AG04449 (cell line): ENCODE measurements at regions not wholly inside any gene's neighbourhood (a gene's known extent, or its start where the extent isn't known, plus 50 kb on each side); places are given as distances from the start of the nearest gene placed in this dataset.

Experiments used
- CTCF ChIA-PET: fragments of 350-600 bp; formaldehyde crosslinking; extraction: SDS; loops from one replicate; lab custom pipeline; 2021; ENCODE audit warnings: antibody characterized with exemption; lab: Yijun Ruan, JAX
- POLR2A ChIA-PET: fragments of 400-600, 350-600 bp; formaldehyde crosslinking; extraction: SDS; loops from one replicate; lab custom pipeline; 2020; ENCODE audit warnings: antibody characterized with exemption, inconsistent platforms; lab: Yijun Ruan, JAX
- DNase-seq: peaks from one replicate; pipeline ENCODE4 v3.0.0-alpha.2; 2010; ENCODE audit warnings: low read depth, low spot score
- H3K4me3 ChIP-seq: 2 replicates; pipeline ENCODE4 v1.5.1; 2011; ENCODE audit warnings: low read depth, mild to moderate bottlenecking, control low read depth, low read length
- TF ChIP-seq, protein P1 (sequence below): IDR thresholded peaks from one replicate; pipeline ENCODE4 v1.5.1; 2011; ENCODE audit warnings: mild to moderate bottlenecking, moderate library complexity, low read length, control low read depth, inconsistent platforms; ENCODE audit not compliant: insufficient read depth; ENCODE audit errors: missing control alignments

DNA sequence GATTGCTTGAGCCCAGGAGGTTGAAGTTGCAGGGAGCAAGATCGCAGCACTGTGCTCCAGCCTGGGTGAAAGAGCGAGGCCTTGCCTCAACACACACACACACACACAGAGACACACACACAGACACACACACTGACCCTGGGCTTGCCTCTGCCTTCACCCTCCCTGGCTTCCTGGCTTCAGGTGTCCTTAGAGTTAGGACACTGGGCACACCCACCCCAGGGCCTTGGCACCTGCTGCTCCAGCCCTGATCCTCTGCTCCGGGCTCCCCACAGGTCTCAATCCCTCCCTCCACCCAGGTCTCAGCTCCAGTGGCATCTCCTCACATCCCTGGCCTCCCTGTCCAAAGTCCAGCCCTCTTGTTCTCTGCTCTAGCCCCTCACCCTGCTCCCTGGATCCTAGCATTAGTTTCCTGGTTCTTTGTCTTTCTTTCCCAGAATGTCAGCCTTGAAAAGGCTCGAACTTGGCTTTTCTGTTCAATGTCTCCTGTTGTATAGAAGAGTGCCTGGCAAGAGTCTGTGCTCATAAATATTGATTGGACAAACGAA lies 212.9 kb downstream of the C9orf50 start:
- no peak for DNase-seq
- ChIA-PET CTCF (no interaction called here), POLR2A (no interaction called here)
- H3K4me3 ChIP-seq, result no peak overlapping the region
- TF ChIP-seq, protein P1, sequence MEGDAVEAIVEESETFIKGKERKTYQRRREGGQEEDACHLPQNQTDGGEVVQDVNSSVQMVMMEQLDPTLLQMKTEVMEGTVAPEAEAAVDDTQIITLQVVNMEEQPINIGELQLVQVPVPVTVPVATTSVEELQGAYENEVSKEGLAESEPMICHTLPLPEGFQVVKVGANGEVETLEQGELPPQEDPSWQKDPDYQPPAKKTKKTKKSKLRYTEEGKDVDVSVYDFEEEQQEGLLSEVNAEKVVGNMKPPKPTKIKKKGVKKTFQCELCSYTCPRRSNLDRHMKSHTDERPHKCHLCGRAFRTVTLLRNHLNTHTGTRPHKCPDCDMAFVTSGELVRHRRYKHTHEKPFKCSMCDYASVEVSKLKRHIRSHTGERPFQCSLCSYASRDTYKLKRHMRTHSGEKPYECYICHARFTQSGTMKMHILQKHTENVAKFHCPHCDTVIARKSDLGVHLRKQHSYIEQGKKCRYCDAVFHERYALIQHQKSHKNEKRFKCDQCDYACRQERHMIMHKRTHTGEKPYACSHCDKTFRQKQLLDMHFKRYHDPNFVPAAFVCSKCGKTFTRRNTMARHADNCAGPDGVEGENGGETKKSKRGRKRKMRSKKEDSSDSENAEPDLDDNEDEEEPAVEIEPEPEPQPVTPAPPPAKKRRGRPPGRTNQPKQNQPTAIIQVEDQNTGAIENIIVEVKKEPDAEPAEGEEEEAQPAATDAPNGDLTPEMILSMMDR, result no peak

DNA sequence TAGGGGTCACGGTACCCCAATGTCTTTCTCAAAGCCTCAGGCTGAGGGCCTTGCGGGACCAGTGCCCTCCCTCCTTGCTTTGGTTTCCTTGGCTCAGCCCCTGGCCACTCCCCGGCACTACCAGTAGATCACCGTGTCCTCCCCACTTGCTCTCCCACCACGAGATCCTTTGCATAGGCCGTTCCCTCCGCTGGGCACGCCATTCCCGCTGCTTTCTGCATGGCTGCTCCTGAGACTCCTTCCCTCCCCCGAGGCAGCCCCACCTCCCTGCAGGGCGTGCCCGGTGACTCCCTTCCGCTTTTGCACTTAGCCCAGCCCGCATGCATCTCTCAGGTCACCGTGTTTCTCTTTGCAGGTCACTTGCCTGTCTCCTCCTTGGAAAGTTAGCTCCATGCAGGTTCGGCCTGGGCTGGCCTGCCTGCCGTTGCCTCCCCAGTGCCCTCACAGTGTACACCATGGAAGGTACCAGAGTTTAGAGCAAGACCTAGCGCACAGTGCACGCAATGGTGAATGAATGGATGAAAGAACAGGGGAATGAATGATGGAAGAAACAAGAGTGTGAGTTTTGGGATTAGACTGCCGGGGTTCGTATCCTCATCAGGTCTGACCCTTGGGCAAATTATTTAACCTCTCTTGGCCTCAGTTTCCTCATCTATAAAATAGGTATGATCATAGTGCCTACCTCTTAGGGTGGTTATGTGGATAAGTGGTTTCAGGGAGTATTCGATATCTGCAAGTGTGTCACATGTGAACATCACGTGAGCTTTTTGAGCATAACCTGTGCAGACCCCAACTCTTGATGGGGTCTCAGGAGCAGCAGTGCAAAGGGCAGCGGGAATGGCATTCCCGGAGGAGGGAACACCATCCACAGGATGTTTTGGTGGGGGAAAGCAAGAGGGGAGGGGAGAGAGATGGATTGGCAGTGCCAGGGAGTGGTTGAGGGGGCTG lies 214.3 kb downstream of the C9orf50 start:
- TF ChIP-seq, protein P1, result no peak
- CTCF ChIA-PET, result interaction anchor here (1.0 kb wide), 1 partner anchor 268 kb away, joined by 3 read pairs; no protein-coding TSS in a partner anchor
- H3K4me3 ChIP-seq, result no peak overlapping the region
- POLR2A ChIA-PET, result no interaction called here
- no peak for DNase-seq

- no peak for DNase-seq
- TF ChIP-seq, protein P1, result no peak
- ChIA-PET POLR2A (no interaction called here), CTCF (interaction anchor here (1.0 kb wide), 1 partner anchor 267 kb away, joined by 3 read pairs; no protein-coding TSS in a partner anchor)
- H3K4me3 ChIP-seq, result no peak overlapping the region
These were observed 215.1 kb downstream of the C9orf50 start for GRCh38 chr9:129405827-129406213.

GRCh38 chr9:129405089-129405826 lies 215.6 kb downstream of the C9orf50 start:
- TF ChIP-seq, protein P1, result no peak
- CTCF ChIA-PET, result interaction anchor here (1.0 kb wide), 1 partner anchor 267 kb away, joined by 3 read pairs; no protein-coding TSS in a partner anchor
- DNase-seq, result peak; percentile 14
- H3K4me3 ChIP-seq, result no peak overlapping the region
- POLR2A ChIA-PET, result no interaction called here

DNA sequence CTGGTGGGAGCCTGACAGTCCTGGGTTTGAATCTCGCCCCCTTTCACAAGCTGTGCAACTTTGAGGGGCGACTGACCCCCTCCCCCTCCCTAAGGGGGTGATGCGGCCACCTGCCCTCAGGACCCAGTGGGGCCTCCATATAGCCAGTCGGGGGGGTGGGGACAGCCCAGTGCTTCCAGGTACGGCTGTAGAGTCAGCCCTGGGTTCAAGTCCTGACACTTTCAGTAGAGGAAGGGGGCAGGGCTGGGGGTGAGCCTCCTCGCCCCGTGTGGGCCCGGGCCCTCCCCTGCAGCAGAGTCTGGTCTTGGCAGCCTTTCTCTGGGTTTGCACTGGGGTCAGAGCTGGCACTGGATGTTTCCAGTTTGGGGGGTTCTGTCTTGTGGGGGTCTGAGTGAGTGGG lies 216.3 kb downstream of the C9orf50 start:
- CTCF ChIA-PET, result no interaction called here
- DNase-seq, result no peak
- H3K4me3 ChIP-seq, result no peak overlapping the region
- POLR2A ChIA-PET, result interaction anchor here (1.1 kb wide), 1 partner anchor 9 kb away, joined by 3 read pairs; no protein-coding TSS in a partner anchor
- TF ChIP-seq, protein P1, result no peak
